OCI-LY7 (cell line): ENCODE measurements at regions not wholly inside any gene's neighbourhood (a gene's known extent, or its start where the extent isn't known, plus 50 kb on each side); places are given as distances from the start of the nearest gene placed in this dataset.
"Not testable (repeated sequence)": the region's sequence is repeated elsewhere in the genome, so short reads cannot be mapped to it uniquely, and the experiment has no call there.

Experiments
- BruUV-seq: library from RNA; stranded (reverse); fragments of 400-500 nt; replicated peaks from 2 replicates; lab custom pipeline; 2021; lab: Mats Ljungman, UMichigan
- CTCF ChIA-PET: fragments of 300-600 bp; sonication (Branson Sonifier 250); formaldehyde crosslinking; loops from one replicate; lab custom pipeline; 2022; ENCODE audit warnings: antibody characterized with exemption; ENCODE audit not compliant: unreplicated experiment; lab: Charles Lee
- POLR2A ChIA-PET: fragments of 300-600 bp; sonication (Branson Sonifier 250); formaldehyde crosslinking; loops from one replicate; lab custom pipeline; 2022; ENCODE audit warnings: antibody characterized with exemption; lab: Charles Lee
- DNase-seq: peaks from one replicate; pipeline ENCODE4 v3.0.0-alpha.2; 2015; ENCODE audit warnings: low spot score
- H2AFZ ChIP-seq: fragments of 200-600 bp; sonication (generic), shearing (Covaris generic); 2 replicates; pipeline ENCODE4 v1.6.1; 2014; ENCODE audit warnings: mild to moderate bottlenecking, antibody characterized with exemption, low read length, moderate library complexity
- H3K27ac ChIP-seq: fragments of 200-600 bp; sonication (generic); 2 replicates; pipeline ENCODE4 v1.5.1; 2014; ENCODE audit warnings: mixed run types, low read depth, mild to moderate bottlenecking, moderate library complexity, low read length, inconsistent platforms; ENCODE audit not compliant: poor library complexity, severe bottlenecking
- H3K36me3 ChIP-seq: fragments of 200-600 bp; sonication (generic); 2 replicates; pipeline ENCODE4 v1.6.1; 2014; ENCODE audit warnings: mild to moderate bottlenecking, antibody characterized with exemption, low read length, moderate library complexity, mixed read lengths; ENCODE audit not compliant: insufficient read depth
- H3K4me1 ChIP-seq: fragments of 200-600 bp; sonication (generic); 2 replicates; pipeline ENCODE4 v1.5.1; 2014; ENCODE audit warnings: mild to moderate bottlenecking, low read length; ENCODE audit not compliant: insufficient read depth, poor library complexity, severe bottlenecking
- H3K4me2 ChIP-seq: fragments of 200-600 bp; sonication (generic); 2 replicates; pipeline ENCODE4 v1.6.1; 2014; ENCODE audit warnings: mild to moderate bottlenecking, low read length
- H3K4me3 ChIP-seq: fragments of 200-600 bp; sonication (generic); 2 replicates; pipeline ENCODE4 v1.5.1; 2014; ENCODE audit warnings: mild to moderate bottlenecking, low read depth, low read length; ENCODE audit not compliant: poor library complexity, severe bottlenecking
- H3K79me2 ChIP-seq: fragments of 200-600 bp; sonication (generic); 2 replicates; pipeline ENCODE4 v1.6.1; 2016; ENCODE audit warnings: low read depth, mild to moderate bottlenecking, low read length, moderate library complexity, mixed read lengths; ENCODE audit not compliant: insufficient read depth
- H3K9me2 ChIP-seq: fragments of 200-600 bp; sonication (generic); 2 replicates; pipeline ENCODE4 v1.6.1; 2016; ENCODE audit warnings: mild to moderate bottlenecking, low read length, mixed read lengths; ENCODE audit not compliant: insufficient read depth
- H3K9me3 ChIP-seq: fragments of 200-600 bp; sonication (generic); 2 replicates; pipeline ENCODE4 v1.6.1; 2014; ENCODE audit warnings: mild to moderate bottlenecking, mixed run types, low read length, mixed read lengths
- H4K20me1 ChIP-seq: fragments of 200-600 bp; sonication (generic); 2 replicates; pipeline ENCODE4 v1.6.1; 2014; ENCODE audit warnings: mild to moderate bottlenecking, antibody characterized with exemption, low read length, moderate library complexity, mixed read lengths; ENCODE audit not compliant: insufficient read depth
- CTCF ChIP-seq: fragments of 200-600 bp; sonication (generic); conservative IDR thresholded peaks from 2 replicates; pipeline ENCODE4 v1.5.1; 2014; ENCODE audit warnings: mild to moderate bottlenecking, antibody characterized with exemption, low read length, moderate library complexity, mixed read lengths
- EZH2phosphoT487 ChIP-seq: fragments of 200-600 bp; sonication (generic); IDR thresholded peaks from 2 replicates; pipeline ENCODE4 v1.6.1; 2018; ENCODE audit warnings: low read depth, borderline replicate concordance, mild to moderate bottlenecking, mixed run types, antibody characterized with exemption, low read length, moderate library complexity, mixed read lengths
- intact Hi-C: fragments of 100-400 bp; cut with micrococcal nuclease; formaldehyde crosslinking; loops from one replicate; pipeline ENCODE4 v1.10.0; 2022; ENCODE audit not compliant: unreplicated experiment

- Histone ChIP-seq H4K20me1 (no peaks in the 10 kb centered on the region), H3K27ac (no peak overlapping the region), H3K4me3 (no peak overlapping the region), H3K9me3 (no peaks in the 10 kb centered on the region), H3K79me2 (no peaks in the 10 kb centered on the region), H3K36me3 (no peaks in the 10 kb centered on the region), H3K4me1 (no peaks in the 10 kb centered on the region), H3K9me2 (no peaks in the 10 kb centered on the region), H2AFZ (no peak overlapping the region), H3K4me2 (no peak overlapping the region)
- ChIA-PET POLR2A (interaction anchor here (0.6 to 1.3 kb wide), 4 partner anchors 37 to 425 kb away, joined by 3 to 4 read pairs (median 3); no protein-coding TSS in a partner anchor), CTCF (no interaction called here)
- TF ChIP-seq EZH2phosphoT487: no peak
- TF ChIP-seq CTCF: peak; percentile 94
- no TSS peak for BruUV-seq
- intact Hi-C loops: loop anchor here (1.0 to 5.0 kb wide), 3 partner anchors 224 to 292 kb away; no protein-coding TSS in a partner anchor
- DNase-seq: peak; percentile 75
Measured at GRCh38 chr21:17679002-17679600, 66.4 kb upstream of the BTG3 start.

- H3K9me2 ChIP-seq, DNase-seq, H4K20me1 ChIP-seq, H2AFZ ChIP-seq, H3K27ac ChIP-seq, H3K79me2 ChIP-seq, H3K4me3 ChIP-seq, H3K4me2 ChIP-seq, H3K4me1 ChIP-seq, CTCF ChIA-PET, POLR2A ChIA-PET, H3K36me3 ChIP-seq, BruUV-seq, H3K9me3 ChIP-seq: not testable (repeated sequence)
- intact Hi-C loops: loop anchor here (5.0 kb wide), 1 partner anchor 290 kb away; no protein-coding TSS in a partner anchor
Measured at GRCh38 chr21:17676930-17677329, 64.2 kb upstream of the BTG3 start.

- Histone ChIP-seq H3K9me3 (no peaks in the 10 kb centered on the region), H3K4me2 (no peak overlapping the region), H3K79me2 (no peaks in the 10 kb centered on the region), H3K9me2 (no peaks in the 10 kb centered on the region), H3K27ac (no peak overlapping the region), H3K4me3 (no peak overlapping the region), H3K4me1 (no peaks in the 10 kb centered on the region), H4K20me1 (no peaks in the 10 kb centered on the region), H2AFZ (no peak overlapping the region), H3K36me3 (no peaks in the 10 kb centered on the region)
- no peak for DNase-seq
- BruUV-seq: no TSS peak
- intact Hi-C loops: no loop called here
- TF ChIP-seq EZH2phosphoT487: no peak
- TF ChIP-seq CTCF: no peak
- ChIA-PET POLR2A (interaction anchor here (0.5 to 0.6 kb wide), 2 partner anchors 37 to 241 kb away, joined by 3 read pairs; no protein-coding TSS in a partner anchor), CTCF (interaction anchor here (1.9 kb wide), 1 partner anchor 230 kb away, joined by 5 read pairs; no protein-coding TSS in a partner anchor)
Measured at GRCh38 chr21:17674106-17674505, 61.4 kb upstream of the BTG3 start.
